ENCODE measurements at regions not wholly inside any gene's neighbourhood (a gene's known extent, or its start where the extent isn't known, plus 50 kb on each side); places are given as distances from the start of the nearest gene placed in this dataset.

GRCh38 chr12:108462686-108463085 lies 52.4 kb upstream of the FICD start:
- no peak for DNase-seq

- no peak for DNase-seq
These were observed 53.9 kb upstream of the FICD start for GRCh38 chr12:108461058-108461660.

DNA sequence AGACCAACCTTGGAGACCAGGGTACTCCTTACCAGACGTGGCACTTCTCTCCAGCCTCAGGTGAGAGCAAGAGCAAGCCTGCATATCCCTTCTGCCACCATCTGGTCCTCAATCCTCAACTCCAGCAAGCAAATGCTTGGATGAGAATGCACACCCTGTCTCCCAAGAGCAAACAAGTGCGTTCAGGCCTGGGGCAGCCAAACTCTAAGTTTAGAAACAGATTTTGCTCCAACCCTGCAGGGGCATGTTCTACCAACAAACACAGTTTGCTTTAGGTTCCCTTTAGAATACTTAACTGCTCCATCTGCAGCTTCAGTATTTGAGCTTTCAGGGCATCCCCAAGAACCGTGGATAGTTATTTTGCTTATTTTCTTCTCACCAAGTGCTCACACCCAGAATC lies 55.9 kb upstream of the FICD start:
- DNase-seq, result no peak

DNA sequence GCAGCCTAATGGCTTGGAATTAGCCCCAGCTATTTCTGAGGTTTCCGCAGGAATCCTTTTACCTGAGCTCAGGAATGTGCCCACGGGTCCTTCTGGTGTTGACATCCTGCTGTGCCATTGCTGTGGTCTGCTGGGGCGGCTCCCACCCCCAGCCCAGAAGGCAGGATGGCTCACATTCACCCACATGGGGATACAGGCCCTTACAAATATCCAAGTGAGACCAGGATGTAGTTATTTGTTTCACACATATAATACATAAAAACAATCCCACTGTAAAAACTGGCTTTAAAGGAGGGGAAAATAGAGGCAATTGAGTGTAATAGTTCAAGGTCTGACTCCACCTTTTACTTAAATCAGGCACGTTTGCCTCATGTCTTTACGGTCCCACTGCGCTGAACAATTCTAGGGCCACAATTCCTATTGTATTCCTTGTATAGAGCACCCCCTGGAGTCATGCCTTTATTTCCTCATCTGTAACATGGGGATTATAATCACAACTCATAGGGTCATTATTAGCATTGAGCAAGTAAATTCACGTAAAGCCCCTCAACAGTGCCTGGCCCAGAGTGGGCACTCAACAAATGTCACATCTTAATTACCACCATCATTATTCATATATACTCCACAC lies 57.2 kb upstream of the FICD start:
- no peak for DNase-seq

GRCh38 chr12:108457006-108457733 lies 57.9 kb upstream of the FICD start:
- DNase-seq, result peak; percentile 42

- DNase-seq, result no peak
These were observed 59.4 kb upstream of the FICD start for GRCh38 chr12:108455706-108456105.

DNA sequence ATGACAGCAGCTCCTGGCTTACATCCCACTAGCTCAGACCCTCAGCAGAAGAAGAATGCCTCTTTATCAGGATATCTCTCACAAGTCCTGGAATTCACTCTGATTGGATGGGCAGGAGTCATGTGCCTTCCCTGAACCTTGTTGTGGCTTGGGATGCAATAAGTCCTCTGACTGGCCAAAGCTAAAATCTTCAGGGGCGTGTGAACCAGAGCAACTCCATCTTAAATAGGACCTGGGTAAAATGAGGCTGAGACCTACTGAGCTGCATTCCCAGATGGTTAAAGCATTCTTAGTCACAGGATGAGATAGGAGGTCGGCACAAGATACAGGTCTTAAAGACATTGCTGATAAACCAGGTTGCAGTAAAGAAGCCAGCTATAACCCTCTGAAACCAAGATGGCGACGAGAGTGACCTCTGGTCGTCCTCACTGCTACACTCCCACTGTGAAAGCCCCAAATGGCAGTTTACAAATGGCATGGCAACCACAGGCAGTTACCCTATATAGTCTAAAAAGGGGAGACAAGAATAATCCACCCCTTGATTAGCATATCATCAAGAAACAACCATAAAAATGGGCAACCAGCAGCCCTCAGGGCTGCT lies 60.4 kb upstream of the FICD start:
- no peak for DNase-seq

GRCh38 chr12:108449478-108449877 lies 65.6 kb upstream of the FICD start:
- no peak for DNase-seq

- DNase-seq, result no peak
These were observed 66.8 kb upstream of the FICD start for GRCh38 chr12:108448246-108448645.

DNA sequence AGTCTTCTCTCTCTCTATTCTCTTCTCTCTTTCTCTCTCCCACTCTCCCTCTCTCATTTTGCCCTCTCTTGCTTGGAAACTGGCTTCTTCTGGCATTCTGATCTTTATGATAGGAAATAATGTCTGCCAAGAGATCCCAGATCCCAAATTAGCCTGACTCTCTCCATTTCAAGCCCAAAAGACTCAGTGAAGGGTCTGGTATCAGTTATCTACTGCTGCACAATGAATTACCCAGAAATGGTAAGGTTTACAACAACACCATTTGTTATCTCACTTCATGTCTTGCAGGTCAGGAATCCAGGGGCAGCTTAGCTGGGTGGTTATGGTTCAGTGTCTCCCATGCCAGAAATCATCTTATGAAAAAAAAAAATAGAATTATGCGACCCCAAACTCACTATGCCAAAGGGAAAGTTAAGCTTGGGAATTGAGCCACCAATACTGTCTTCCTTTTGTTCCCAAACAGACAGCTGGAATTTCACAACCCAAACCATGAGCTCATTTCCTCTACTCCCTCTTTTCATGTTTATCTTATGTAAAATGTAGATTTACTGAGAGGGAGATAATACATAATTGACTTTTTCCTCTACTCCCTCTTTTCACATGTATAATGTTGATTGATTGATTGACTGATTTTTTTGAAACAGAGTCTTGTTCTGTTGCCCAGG lies 67.8 kb upstream of the FICD start:
- DNase-seq, result no peak

GRCh38 chr12:108446766-108447165 lies 68.3 kb upstream of the FICD start:
- no peak for DNase-seq

GRCh38 chr12:108442910-108443309 lies 72.2 kb upstream of the FICD start:
- no peak for DNase-seq

GRCh38 chr12:108442067-108442466 lies 73.0 kb upstream of the FICD start:
- no peak for DNase-seq

GRCh38 chr12:108441549-108441948 lies 73.5 kb upstream of the FICD start:
- DNase-seq, result no peak

- no peak for DNase-seq
These were observed 74.3 kb upstream of the FICD start for GRCh38 chr12:108440736-108441135.

DNA sequence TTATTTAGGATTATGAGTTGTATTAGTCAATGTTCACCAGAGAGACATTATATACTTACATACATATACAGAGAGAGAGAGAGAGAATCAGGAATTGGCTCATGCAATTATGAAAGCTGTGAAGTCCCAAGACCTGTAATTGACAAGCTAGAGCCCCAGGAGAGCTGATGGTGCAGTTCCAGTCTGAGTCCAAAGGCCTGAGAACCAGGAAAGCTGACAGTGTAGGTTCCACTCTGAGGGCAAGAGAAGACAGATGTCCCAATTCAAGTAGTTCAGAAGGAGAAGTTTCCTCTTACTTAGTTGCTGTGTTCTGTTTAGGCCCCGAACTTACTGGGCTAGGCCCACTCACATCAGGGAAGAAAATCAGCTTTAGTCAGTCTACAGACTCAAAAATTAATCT lies 76.4 kb upstream of the FICD start:
- DNase-seq, result no peak

DNA sequence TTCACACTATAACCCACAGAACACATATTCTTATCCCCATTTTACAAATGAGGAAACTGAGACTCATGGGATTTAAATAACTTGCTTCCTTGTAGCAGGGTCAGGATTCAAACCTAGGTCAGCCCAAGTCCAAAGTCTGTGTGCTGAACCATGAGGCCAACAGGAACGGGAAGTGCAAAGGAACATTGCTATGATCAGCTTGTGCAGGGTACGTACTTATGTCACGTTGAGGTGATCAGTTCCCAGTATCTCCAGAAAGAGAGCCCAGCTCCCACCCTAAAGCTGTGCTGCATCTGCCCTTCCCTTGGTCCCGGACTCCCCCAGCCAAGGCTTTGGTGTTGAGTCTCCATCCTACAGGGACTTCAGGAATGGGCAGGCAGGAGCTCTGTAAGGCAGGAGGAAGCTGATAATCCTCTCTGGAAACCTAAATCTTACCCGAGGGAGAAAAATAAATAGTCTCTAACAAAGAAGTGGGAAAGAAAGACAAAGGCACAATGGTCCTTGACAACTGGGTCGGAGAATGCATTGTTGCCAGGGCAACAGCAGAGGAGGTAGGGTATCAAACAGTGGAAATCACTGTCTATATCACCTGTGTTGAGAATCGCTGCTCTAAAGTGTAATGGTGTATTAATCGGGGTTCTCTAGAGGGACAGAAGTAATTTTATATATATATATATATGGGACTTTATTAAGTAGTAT lies 82.5 kb upstream of the FICD start:
- DNase-seq, result no peak

DNA sequence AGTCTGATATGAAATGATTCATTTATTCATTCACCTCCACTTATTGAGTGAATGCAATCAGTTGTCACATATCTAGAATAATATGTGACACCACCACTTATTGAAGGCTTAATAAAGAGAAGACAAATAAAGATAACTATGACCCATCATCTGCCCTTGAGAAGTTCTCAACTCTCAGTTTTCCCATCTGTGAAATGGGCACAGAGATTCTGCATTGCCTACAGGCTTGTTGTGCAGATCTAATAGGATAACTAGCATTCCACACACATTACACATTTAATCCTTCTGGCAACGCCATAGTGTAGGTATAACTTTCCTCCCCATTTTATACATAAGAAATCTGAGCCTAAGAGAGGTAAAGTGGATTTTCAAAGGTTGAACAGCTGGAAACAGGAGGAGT lies 84.2 kb upstream of the FICD start:
- DNase-seq, result no peak

DNA sequence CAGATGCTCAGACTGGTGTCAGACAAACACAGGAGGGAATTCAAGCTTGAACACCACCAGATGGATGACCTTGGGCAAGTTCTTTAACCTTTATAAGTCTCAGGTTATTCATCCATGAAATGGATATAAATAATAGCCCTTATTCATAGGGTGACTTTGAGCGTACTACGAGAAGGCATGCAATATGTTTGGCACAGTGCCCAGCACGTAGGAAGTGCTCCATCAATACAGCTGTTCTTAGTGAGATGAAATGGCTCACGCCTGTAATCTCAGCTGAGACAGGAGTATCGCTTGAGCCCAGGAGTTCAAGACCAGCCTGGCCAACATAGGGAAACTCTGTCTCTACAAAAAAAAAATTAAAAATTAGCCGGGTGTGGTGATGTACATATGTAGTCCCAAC lies 84.8 kb upstream of the FICD start:
- no peak for DNase-seq

- no peak for DNase-seq
These were observed 86.2 kb upstream of the CMKLR1 start for GRCh38 chr12:108425238-108425795.

DNA sequence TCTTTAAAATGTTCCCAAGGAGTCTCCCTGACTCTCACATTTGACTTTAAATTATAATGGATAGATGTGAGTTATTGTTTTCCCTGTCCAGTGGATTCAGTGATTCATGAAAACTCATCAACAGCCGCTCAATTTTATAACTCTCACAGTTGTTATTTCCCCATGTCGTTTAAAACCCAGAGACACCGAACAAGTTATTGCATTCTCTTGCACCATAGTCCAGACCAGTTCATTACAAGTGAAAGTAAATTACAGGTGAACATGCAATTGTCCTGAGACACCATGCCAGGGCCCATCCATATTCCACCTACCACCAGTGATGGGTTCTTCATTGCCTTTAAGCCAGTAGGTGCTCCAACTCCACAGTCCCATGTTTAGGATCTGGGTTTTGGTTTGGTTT lies 85.7 kb upstream of the CMKLR1 start:
- DNase-seq, result no peak

GRCh38 chr12:108424026-108424425 lies 84.9 kb upstream of the CMKLR1 start:
- no peak for DNase-seq

GRCh38 chr12:108423486-108423885 lies 84.4 kb upstream of the CMKLR1 start:
- DNase-seq, result no peak
